ENCODE measurements at regions not wholly inside any gene's neighbourhood (a gene's known extent, or its start where the extent isn't known, plus 50 kb on each side); places are given as distances from the start of the nearest gene placed in this dataset.

DNA sequence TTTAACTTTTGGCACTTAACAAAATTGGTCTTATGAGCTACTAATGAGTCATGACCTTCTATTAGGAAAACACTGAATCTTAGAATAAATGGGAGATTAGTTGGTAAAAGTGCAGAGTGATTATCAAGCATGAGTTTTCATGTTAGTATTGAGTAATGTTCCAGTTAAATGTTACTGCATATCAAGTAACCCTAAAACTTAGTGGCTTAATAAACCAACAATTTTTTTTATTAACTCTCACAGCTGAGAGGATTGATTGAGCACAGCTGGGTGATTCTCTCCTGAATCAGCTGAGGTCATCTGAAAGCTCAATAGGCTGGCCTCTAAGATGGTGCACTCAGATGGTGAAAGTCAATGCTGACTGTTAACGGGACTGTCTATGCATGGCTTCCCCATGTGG is 248.6 kb downstream of the BCL11B start:
- Histone ChIP-seq H4K20me1 (ENCODE audit: insufficient read depth, low read length) (no peaks in the 10 kb centered on the region), H3K36me3 (ENCODE audit: control insufficient read depth, insufficient read depth, low read length) (no peaks in the 10 kb centered on the region), H3K18ac (ENCODE audit: low read depth, low read length) (no peak overlapping the region), H4K91ac (ENCODE audit: insufficient read depth, low read depth, low read length) (no peak overlapping the region), H3K4me3 (ENCODE audit: insufficient read depth, low read depth, low read length) (no peak overlapping the region), H3K27me3 (ENCODE audit: control insufficient read depth, insufficient read depth, low read length) (no peaks in the 10 kb centered on the region), H2AFZ (replicated peaks; ENCODE audit: low read length, poor library complexity) (no peak overlapping the region), H3K4me2 (ENCODE audit: low read depth, low read length) (no peak overlapping the region), H3K9me1 (ENCODE audit: insufficient read depth, low read length) (no peaks in the 10 kb centered on the region), H4K5ac (ENCODE audit: low read depth, low read length) (no peak overlapping the region), H3K23ac (ENCODE audit: low read depth, low read length) (no peak overlapping the region), H2BK20ac (ENCODE audit: low read depth, low read length) (no peak overlapping the region), H3K4me1 (ENCODE audit: control insufficient read depth, insufficient read depth, low read length) (no peaks in the 10 kb centered on the region), H4K8ac (ENCODE audit: low read depth in 2 of 2, low read length in 2 of 2) (no peak overlapping the region), H3K9me3 (ENCODE audit: control insufficient read depth, insufficient read depth, low read length) (peaks cover 43% of the 10 kb centered on the region), H3K79me1 (ENCODE audit: low read depth in 1 of 2, low read length in 2 of 2) (no peaks in the 10 kb centered on the region), H3K27ac (ENCODE audit: insufficient read depth, low read length) (no peak overlapping the region), H3K4ac (ENCODE audit: low read depth, low read length) (no peak overlapping the region), H3K14ac (replicated peaks; ENCODE audit: low read depth, low read length) (no peak overlapping the region), H3K56ac (ENCODE audit: extremely low read depth, insufficient read depth, low read length) (no peak overlapping the region), H2BK5ac (ENCODE audit: low read depth, low read length, poor library complexity, severe bottlenecking) (no peak overlapping the region), H2BK120ac (ENCODE audit: low read depth, low read length) (no peak overlapping the region), H2AK5ac (ENCODE audit: low read depth, low read length) (no peak overlapping the region), H2AK9ac (replicated peaks; ENCODE audit: low read depth, low read length, poor library complexity) (no peak overlapping the region), H3K9ac (ENCODE audit: low read depth, low read length) (no peak overlapping the region), H2BK15ac (ENCODE audit: low read depth, low read length) (no peak overlapping the region)
- dilution Hi-C loops (cut with HindIII; ENCODE audit: low sequenced_read_pairs, unreplicated experiment) (no loop called here), intact Hi-C loops (cut with micrococcal nuclease) (no loop called here), in situ Hi-C loops (cut with MboI; ENCODE audit: low sequenced_read_pairs) (no loop called here)
- WGBS, 2 experiments (ENCODE audit: extremely low coverage in 2 of 2, insufficient read length in 1 of 2), result no CpG with 5 or more reads among the region's 1 CpG
- DNase-seq (no peak), ATAC-seq (ENCODE audit: low read depth) (no peak)
- no TSS peak for BruUV-seq (replicated peaks)
- CTCF ChIA-PET, result no interaction called here
- POLR2A ChIA-PET (ENCODE audit: unreplicated experiment), result no interaction called here
- TF ChIP-seq MXI1 (IDR thresholded peaks at IDR 0.05; ENCODE audit: borderline replicate concordance, low read depth, low read length) (no peak), FOS (IDR thresholded peaks at IDR 0.05; ENCODE audit: low read depth, low read length) (no peak), RFX5 (IDR thresholded peaks at IDR 0.05; ENCODE audit: low read depth, low read length) (no peak), MAZ (IDR thresholded peaks at IDR 0.05; ENCODE audit: borderline replicate concordance, low read depth, low read length) (no peak), NFE2L2 (IDR thresholded peaks at IDR 0.05; ENCODE audit: low read depth, low read length) (no peak), RCOR1 (IDR thresholded peaks at IDR 0.05; ENCODE audit: insufficient replicate concordance, low read length) (no peak), POLR2A (IDR thresholded peaks at IDR 0.05; ENCODE audit: low read depth, low read length) (no peak), CHD1 (IDR thresholded peaks at IDR 0.05; ENCODE audit: low read depth, low read length) (no peak), MAFK (IDR thresholded peaks at IDR 0.05; ENCODE audit: low read depth, low read length) (no peak), SMC3 (IDR thresholded peaks at IDR 0.05; ENCODE audit: low read depth, low read length) (no peak)
- TF ChIP-seq, protein P1, sequence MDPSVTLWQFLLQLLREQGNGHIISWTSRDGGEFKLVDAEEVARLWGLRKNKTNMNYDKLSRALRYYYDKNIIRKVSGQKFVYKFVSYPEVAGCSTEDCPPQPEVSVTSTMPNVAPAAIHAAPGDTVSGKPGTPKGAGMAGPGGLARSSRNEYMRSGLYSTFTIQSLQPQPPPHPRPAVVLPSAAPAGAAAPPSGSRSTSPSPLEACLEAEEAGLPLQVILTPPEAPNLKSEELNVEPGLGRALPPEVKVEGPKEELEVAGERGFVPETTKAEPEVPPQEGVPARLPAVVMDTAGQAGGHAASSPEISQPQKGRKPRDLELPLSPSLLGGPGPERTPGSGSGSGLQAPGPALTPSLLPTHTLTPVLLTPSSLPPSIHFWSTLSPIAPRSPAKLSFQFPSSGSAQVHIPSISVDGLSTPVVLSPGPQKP (IDR thresholded peaks at IDR 0.05; ENCODE audit: borderline replicate concordance, low read depth, low read length), result no peak
- TF ChIP-seq, protein P2, sequence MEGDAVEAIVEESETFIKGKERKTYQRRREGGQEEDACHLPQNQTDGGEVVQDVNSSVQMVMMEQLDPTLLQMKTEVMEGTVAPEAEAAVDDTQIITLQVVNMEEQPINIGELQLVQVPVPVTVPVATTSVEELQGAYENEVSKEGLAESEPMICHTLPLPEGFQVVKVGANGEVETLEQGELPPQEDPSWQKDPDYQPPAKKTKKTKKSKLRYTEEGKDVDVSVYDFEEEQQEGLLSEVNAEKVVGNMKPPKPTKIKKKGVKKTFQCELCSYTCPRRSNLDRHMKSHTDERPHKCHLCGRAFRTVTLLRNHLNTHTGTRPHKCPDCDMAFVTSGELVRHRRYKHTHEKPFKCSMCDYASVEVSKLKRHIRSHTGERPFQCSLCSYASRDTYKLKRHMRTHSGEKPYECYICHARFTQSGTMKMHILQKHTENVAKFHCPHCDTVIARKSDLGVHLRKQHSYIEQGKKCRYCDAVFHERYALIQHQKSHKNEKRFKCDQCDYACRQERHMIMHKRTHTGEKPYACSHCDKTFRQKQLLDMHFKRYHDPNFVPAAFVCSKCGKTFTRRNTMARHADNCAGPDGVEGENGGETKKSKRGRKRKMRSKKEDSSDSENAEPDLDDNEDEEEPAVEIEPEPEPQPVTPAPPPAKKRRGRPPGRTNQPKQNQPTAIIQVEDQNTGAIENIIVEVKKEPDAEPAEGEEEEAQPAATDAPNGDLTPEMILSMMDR (conservative IDR thresholded peaks at IDR 0.05; ENCODE audit: low read depth, low read length), result no peak

Measured in IMR-90 (cell line).